GM21825 (cell line): ENCODE measurements at regions not wholly inside any gene's neighbourhood (a gene's known extent, or its start where the extent isn't known, plus 50 kb on each side); places are given as distances from the start of the nearest gene placed in this dataset.
A peak's percentile ranks its signal among the peaks of the same experiment; 100 is the strongest.
"Not testable (repeated sequence)": the region's sequence is repeated elsewhere in the genome, so short reads cannot be mapped to it uniquely, and the experiment has no call there.

Source experiments
- ATAC-seq: cut with Tn5 transposase; IDR thresholded peaks from one replicate; pipeline ENCODE4 v1.9.1; 2021; ENCODE audit warnings: mild to moderate bottlenecking, moderate library complexity; ENCODE audit not compliant: unreplicated experiment

DNA sequence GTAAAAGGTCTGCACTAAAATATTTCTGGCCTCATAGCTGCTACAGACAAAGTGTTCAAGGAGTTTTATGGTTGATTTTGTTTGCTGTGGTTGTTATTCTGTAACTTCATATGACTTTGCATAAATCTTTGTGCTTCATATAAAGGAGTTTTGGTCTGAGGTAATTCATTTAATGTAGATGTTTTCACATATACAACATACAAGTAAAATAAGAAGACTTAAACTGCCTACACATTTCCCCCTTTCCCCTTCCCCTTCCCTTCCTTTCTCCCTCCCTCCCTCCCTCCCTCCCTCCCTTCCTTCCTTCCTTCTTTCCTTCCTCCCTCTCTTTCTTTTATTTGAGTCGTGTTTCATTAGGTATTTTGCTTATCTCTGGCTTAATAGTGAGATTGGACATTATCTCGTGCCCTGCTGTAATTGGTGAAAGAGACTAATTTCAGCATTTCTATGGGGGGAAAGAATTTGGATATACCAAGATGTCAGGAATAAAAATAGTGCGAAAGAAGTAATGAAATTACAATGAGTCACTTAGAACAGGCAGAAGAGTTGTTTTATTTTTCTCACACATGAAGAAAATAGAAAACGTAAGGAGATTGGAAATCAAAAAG, 144.9 kb upstream of the MAD2L1 start:
- no peak for ATAC-seq

GRCh38 chr4:120209706-120210105, 143.1 kb upstream of the MAD2L1 start:
- ATAC-seq = no peak

GRCh38 chr4:120207021-120207420, 140.4 kb upstream of the MAD2L1 start:
- ATAC-seq = no peak

- no peak for ATAC-seq
Measured at GRCh38 chr4:120202222-120202621, 135.6 kb upstream of the MAD2L1 start.

- not testable (repeated sequence) for ATAC-seq
Measured at GRCh38 chr4:120200573-120201110, 134.0 kb upstream of the MAD2L1 start.

- ATAC-seq = no peak
Measured at GRCh38 chr4:120198411-120198810, 131.8 kb upstream of the MAD2L1 start.

GRCh38 chr4:120177603-120178002, 111.0 kb upstream of the MAD2L1 start:
- ATAC-seq = no peak

DNA sequence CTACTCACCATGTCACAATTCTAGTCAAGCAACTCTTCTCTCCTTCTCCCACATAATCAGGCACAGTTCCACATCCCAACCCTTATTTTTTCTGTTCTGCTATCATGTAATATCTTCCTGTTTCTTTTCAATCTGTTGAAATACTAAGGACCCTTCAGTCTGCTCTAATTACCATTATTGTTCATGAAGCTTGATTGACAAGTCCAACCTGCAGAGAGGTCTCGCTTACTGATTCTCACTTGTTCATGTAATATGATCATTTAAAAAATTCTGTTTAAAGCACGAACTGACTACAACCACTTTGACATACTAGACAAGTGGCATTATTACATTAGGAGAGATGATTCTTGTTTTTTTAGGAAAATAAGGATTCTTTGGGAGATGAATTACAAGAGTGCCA, 108.6 kb upstream of the MAD2L1 start:
- no peak for ATAC-seq

GRCh38 chr4:120163895-120164294, 97.2 kb upstream of the MAD2L1 start:
- ATAC-seq = no peak

GRCh38 chr4:120158841-120159463, 92.3 kb upstream of the MAD2L1 start:
- no peak for ATAC-seq

GRCh38 chr4:120158046-120158445, 91.4 kb upstream of the MAD2L1 start:
- ATAC-seq = no peak

DNA sequence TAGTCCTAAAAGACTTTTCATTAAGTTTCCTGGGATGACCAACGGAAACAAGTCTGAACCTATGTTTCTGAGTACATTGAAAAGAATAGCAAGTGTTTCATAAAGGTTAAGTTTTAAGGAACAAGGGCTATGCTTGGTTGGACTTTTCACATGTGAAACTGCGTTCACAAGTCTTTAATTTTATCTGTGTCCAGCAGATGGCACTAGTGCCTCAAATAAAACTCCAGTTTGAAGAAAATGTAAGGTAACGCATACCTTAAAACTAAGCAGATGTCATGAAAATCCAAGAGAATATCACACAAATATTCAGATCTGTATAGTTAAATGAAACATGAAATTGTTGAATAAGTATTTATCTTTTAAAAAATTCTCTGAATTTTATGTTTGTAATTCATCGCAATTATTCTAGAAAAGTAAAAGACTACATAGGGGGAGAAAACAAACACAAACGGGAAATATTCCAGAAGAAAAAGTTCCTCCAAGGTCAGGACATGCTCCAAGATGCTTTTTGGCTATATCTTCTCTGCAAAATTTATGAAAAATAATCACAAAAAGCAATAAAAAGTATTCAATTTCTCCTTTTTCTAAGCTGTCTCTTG, 89.6 kb upstream of the MAD2L1 start:
- peak; percentile 70 for ATAC-seq

DNA sequence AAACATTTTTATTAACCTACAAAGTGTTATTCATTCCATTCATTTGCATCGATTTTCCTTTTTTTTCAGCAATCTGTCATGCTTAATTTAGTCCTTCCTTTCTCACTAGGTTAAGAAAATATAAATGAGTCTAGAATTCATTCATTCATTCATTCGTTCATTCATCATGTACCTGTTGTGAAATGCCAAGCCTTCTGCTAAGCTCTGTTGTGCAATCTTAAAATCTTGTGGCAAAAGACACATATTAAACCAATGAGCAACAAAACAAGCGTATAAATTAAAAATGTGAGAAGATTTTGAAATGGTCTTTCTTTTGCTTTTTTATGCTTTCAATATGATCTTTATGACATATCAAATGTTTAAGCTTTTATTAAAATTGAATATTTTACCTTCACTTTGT, 88.6 kb upstream of the MAD2L1 start:
- no peak for ATAC-seq

- ATAC-seq = no peak
Measured at GRCh38 chr4:120144634-120145033, 78.0 kb upstream of the MAD2L1 start.

- no peak for ATAC-seq
Measured at GRCh38 chr4:120144041-120144440, 77.4 kb upstream of the MAD2L1 start.

DNA sequence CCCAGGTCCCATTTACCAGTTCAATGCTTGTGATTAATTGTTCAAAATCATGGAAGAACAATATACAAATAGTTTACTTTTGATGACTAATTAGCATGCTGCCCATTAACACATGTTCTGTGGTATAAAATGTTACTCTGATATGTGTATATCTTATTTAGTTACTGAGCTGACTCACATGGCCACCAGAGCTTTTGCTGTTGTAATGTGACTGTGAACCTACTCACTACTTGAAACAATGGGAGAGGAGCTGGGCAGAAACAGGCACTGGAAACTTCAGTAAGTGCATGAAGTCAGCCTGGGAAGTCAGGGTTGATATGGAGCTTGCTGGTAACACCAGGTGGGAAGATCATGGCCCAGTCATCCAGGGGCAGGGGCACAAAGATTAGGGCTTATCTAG, 72.7 kb upstream of the MAD2L1 start:
- no peak for ATAC-seq

GRCh38 chr4:120132935-120133334, 66.3 kb upstream of the MAD2L1 start:
- ATAC-seq = no peak

DNA sequence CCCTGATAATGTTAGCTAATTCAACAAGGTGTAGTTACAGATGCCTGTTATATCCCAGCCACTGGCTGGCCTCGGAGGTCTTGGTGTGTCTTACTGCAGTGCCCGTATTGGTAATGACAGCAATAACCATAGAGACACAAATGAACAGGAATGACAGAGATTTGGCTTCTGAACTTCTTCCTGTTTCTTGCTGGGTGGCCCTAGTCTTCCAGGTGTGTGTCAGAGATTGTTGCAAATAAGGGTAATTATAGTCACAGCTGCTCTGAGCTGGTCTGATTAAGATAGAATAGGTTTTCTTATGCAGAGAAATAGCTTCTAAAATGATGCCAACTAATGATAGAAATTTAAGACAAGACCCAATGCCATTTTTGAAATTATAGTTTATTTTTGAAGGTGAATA, 64.1 kb upstream of the MAD2L1 start:
- no peak for ATAC-seq
